Dermis microvascular lymphatic vessel endothelial cell (primary cell): ENCODE measurements at regions not wholly inside any gene's neighbourhood (a gene's known extent, or its start where the extent isn't known, plus 50 kb on each side); places are given as distances from the start of the nearest gene placed in this dataset.
"Not testable (repeated sequence)": the region's sequence is repeated elsewhere in the genome, so short reads cannot be mapped to it uniquely, and the experiment has no call there.

Source experiments
- DNase-seq, 2 donors: peaks; one replicate each; pipeline versions ENCODE4 v3.0.0 to v3.0.0-alpha.2; 2010; ENCODE audit warnings: low read depth in 2 of 2

GRCh38 chr10:121327727-121328126 lies 270.5 kb downstream of the FGFR2 start:
- no peak for DNase-seq

GRCh38 chr10:121329631-121330030 lies 268.6 kb downstream of the FGFR2 start:
- DNase-seq = not testable (repeated sequence)

- DNase-seq = no peak
These were observed 267.7 kb downstream of the FGFR2 start for GRCh38 chr10:121330563-121330962.

- DNase-seq = no peak
These were observed 265.9 kb downstream of the FGFR2 start for GRCh38 chr10:121332353-121332752.

- DNase-seq = no peak
These were observed 265.1 kb downstream of the FGFR2 start for GRCh38 chr10:121332829-121333765.

- no peak for DNase-seq
These were observed 262.8 kb downstream of the FGFR2 start for GRCh38 chr10:121335386-121335925.

GRCh38 chr10:121337427-121337826 lies 260.8 kb downstream of the FGFR2 start:
- DNase-seq = no peak

- DNase-seq = no peak
These were observed 259.9 kb downstream of the FGFR2 start for GRCh38 chr10:121338206-121338980.

GRCh38 chr10:121339114-121339513 lies 259.1 kb downstream of the FGFR2 start:
- no peak for DNase-seq

- DNase-seq = no peak
These were observed 257.9 kb downstream of the FGFR2 start for GRCh38 chr10:121340271-121340831.

GRCh38 chr10:121351540-121351939 lies 246.7 kb downstream of the FGFR2 start:
- DNase-seq = no peak

GRCh38 chr10:121352231-121352855 lies 245.9 kb downstream of the FGFR2 start:
- DNase-seq = no peak

GRCh38 chr10:121355161-121355560 lies 243.1 kb downstream of the FGFR2 start:
- no peak for DNase-seq

- no peak for DNase-seq
These were observed 242.1 kb downstream of the FGFR2 start for GRCh38 chr10:121356183-121356582.

- DNase-seq = no peak
These were observed 240.8 kb downstream of the FGFR2 start for GRCh38 chr10:121357401-121357800.

GRCh38 chr10:121362026-121362425 lies 236.2 kb downstream of the FGFR2 start:
- DNase-seq = no peak

- DNase-seq = no peak
These were observed 232.7 kb downstream of the FGFR2 start for GRCh38 chr10:121365566-121365965.

GRCh38 chr10:121368347-121369025 lies 229.8 kb downstream of the FGFR2 start:
- DNase-seq = no peak

- DNase-seq = no peak
These were observed 228.6 kb downstream of the FGFR2 start for GRCh38 chr10:121369616-121370015.

- DNase-seq = no peak
These were observed 226.4 kb downstream of the FGFR2 start for GRCh38 chr10:121371836-121372235.

GRCh38 chr10:121373411-121373810 lies 224.8 kb downstream of the FGFR2 start:
- no peak for DNase-seq
